ENCODE measurements at regions not wholly inside any gene's neighbourhood (a gene's known extent, or its start where the extent isn't known, plus 50 kb on each side); places are given as distances from the start of the nearest gene placed in this dataset.

DNA sequence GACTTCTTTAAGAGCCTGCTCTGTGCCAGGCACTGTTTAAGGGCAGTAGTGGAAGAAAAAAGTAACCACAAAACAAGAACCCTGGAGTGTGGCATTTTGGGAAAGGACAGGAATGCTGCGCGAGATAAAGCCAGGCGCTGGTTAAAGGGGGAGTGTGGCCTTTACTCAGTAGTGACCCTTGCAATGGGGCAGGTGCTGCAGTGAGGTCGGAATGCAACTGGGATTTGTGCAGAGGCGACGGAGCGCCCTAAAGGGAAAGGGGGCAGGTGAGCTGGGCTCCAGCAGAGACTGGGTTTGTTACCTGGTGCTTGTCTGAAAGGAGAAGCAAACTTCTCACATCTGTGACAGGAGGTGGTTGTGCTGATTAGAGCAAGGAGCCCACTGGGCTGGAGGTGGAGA lies 263.6 kb downstream of the ACTR3B start:
- H3K4me3 Mint-ChIP-seq (ENCODE audit: unreplicated experiment), result no peak overlapping the region
- H3K36me3 Mint-ChIP-seq (ENCODE audit: unreplicated experiment), result no peaks in the 10 kb centered on the region
- no peak for DNase-seq (ENCODE audit: extremely low spot score, unreplicated experiment)
- TF ChIP-seq, protein P1, sequence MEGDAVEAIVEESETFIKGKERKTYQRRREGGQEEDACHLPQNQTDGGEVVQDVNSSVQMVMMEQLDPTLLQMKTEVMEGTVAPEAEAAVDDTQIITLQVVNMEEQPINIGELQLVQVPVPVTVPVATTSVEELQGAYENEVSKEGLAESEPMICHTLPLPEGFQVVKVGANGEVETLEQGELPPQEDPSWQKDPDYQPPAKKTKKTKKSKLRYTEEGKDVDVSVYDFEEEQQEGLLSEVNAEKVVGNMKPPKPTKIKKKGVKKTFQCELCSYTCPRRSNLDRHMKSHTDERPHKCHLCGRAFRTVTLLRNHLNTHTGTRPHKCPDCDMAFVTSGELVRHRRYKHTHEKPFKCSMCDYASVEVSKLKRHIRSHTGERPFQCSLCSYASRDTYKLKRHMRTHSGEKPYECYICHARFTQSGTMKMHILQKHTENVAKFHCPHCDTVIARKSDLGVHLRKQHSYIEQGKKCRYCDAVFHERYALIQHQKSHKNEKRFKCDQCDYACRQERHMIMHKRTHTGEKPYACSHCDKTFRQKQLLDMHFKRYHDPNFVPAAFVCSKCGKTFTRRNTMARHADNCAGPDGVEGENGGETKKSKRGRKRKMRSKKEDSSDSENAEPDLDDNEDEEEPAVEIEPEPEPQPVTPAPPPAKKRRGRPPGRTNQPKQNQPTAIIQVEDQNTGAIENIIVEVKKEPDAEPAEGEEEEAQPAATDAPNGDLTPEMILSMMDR (IDR thresholded peaks at IDR 0.05), result no peak
- H3K27me3 Mint-ChIP-seq (ENCODE audit: unreplicated experiment), result no peaks in the 10 kb centered on the region
- H3K9me3 Mint-ChIP-seq (ENCODE audit: unreplicated experiment), result peaks cover 22% of the 10 kb centered on the region
- no peaks in the 10 kb centered on the region for H3K4me1 Mint-ChIP-seq (ENCODE audit: unreplicated experiment)
- no peak overlapping the region for H3K27ac Mint-ChIP-seq (ENCODE audit: unreplicated experiment)

DNA sequence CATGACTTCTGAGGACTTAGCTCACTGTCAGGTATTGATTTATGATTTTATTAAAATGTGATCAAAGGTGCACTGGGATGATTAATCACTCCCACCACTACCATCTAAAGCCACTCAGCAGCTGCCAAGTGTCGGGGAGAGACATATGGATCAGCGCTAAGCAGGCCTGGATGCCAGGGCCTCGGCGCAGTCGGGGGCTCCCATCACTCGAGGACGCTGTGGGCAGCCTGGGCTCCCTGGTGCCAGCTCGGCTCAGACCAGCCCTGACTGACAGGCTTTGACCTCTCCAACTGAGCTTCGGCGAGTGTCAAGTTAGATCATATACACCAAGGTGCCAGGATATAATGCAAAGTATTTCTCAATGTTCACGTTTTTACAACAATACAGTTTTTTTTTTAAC lies 267.7 kb downstream of the ACTR3B start:
- TF ChIP-seq, protein P1 (IDR thresholded peaks at IDR 0.05), result no peak
- Mint-ChIP-seq H3K27ac (ENCODE audit: unreplicated experiment) (no peak overlapping the region), H3K9me3 (ENCODE audit: unreplicated experiment) (peaks cover 22% of the 10 kb centered on the region), H3K4me3 (ENCODE audit: unreplicated experiment) (no peak overlapping the region), H3K27me3 (ENCODE audit: unreplicated experiment) (no peaks in the 10 kb centered on the region), H3K4me1 (ENCODE audit: unreplicated experiment) (no peaks in the 10 kb centered on the region), H3K36me3 (ENCODE audit: unreplicated experiment) (no peaks in the 10 kb centered on the region)
- no peak for DNase-seq (ENCODE audit: extremely low spot score, unreplicated experiment)

DNA sequence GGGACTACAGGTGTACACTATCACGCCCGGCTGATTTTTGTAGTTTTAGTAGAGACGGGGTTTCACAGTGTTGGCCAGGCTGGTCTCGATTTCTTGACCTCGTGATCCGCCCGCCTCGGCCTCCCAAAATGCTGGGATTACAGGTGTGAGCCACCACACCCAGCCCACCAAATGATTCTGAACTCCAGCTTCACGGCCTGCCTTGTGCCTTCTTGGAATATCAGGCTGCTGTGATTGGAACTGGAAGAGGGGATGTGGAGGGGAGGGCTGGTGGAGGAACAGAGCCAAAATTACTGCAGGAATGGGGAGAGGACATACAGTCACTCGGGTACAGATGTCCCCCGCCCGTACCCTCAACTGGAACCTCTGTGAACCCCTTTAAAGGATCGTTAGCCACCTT lies 268.4 kb downstream of the ACTR3B start:
- H3K9me3 Mint-ChIP-seq (ENCODE audit: unreplicated experiment), result peaks cover 19% of the 10 kb centered on the region
- no peak for DNase-seq (ENCODE audit: extremely low spot score, unreplicated experiment)
- TF ChIP-seq, protein P1 (IDR thresholded peaks at IDR 0.05), result no peak
- no peak overlapping the region for H3K4me3 Mint-ChIP-seq (ENCODE audit: unreplicated experiment)
- H3K27me3 Mint-ChIP-seq (ENCODE audit: unreplicated experiment), result no peaks in the 10 kb centered on the region
- no peak overlapping the region for H3K27ac Mint-ChIP-seq (ENCODE audit: unreplicated experiment)
- no peaks in the 10 kb centered on the region for H3K4me1 Mint-ChIP-seq (ENCODE audit: unreplicated experiment)
- no peaks in the 10 kb centered on the region for H3K36me3 Mint-ChIP-seq (ENCODE audit: unreplicated experiment)

DNA sequence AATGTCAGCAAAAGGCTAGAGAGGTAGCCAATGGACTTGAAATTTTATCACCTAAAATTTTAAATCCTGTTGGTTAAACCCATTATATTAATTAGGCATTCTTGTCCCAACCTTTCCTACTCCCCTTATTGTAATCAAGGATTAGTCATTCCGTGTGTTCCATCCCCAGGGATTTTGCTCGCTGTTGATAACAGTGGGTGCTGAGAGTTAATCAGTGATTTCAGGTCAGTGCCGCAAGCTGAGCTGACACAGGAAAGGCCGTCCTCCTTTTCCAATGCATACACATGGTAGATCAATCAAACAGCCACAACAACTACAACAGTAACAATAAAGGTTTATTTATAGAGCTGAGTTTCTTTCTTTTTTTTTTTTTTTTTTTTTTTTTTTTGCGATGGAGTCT lies 271.4 kb downstream of the ACTR3B start:
- TF ChIP-seq, protein P1 (IDR thresholded peaks at IDR 0.05), result no peak
- H3K9me3 Mint-ChIP-seq (ENCODE audit: unreplicated experiment), result peaks cover 19% of the 10 kb centered on the region
- DNase-seq (ENCODE audit: extremely low spot score, unreplicated experiment), result no peak
- H3K36me3 Mint-ChIP-seq (ENCODE audit: unreplicated experiment), result no peaks in the 10 kb centered on the region
- H3K27ac Mint-ChIP-seq (ENCODE audit: unreplicated experiment), result no peak overlapping the region
- no peaks in the 10 kb centered on the region for H3K4me1 Mint-ChIP-seq (ENCODE audit: unreplicated experiment)
- no peak overlapping the region for H3K4me3 Mint-ChIP-seq (ENCODE audit: unreplicated experiment)
- no peaks in the 10 kb centered on the region for H3K27me3 Mint-ChIP-seq (ENCODE audit: unreplicated experiment)

DNA sequence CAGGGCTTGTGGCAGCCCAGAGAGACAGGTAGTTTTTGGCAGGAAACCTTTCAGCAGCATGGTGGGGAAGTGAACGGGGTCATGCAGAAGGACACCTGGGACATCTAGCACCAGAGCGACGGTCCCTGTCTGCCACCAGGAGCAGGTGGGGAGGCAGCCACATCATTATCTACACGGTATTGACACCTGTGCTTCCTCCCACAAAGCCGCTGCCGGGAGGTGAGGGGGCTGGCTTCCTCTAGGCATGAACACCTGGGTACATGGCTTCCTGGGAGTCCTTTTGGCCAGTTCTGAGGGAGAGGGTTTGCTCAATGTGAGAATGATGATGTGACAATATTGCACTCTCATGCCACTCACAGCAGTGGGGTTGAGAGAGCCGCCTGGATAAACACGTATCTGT lies 275.2 kb downstream of the ACTR3B start:
- Mint-ChIP-seq H3K36me3 (ENCODE audit: unreplicated experiment) (no peaks in the 10 kb centered on the region), H3K4me3 (ENCODE audit: unreplicated experiment) (no peak overlapping the region), H3K27ac (ENCODE audit: unreplicated experiment) (no peak overlapping the region), H3K4me1 (ENCODE audit: unreplicated experiment) (no peaks in the 10 kb centered on the region), H3K27me3 (ENCODE audit: unreplicated experiment) (no peaks in the 10 kb centered on the region), H3K9me3 (ENCODE audit: unreplicated experiment) (peaks cover 11% of the 10 kb centered on the region)
- DNase-seq (ENCODE audit: extremely low spot score, unreplicated experiment), result no peak
- TF ChIP-seq, protein P1 (IDR thresholded peaks at IDR 0.05), result no peak

Measured in osteocyte (in vitro differentiated cells).